Psoas muscle (tissue), 7 donors: ENCODE measurements at regions not wholly inside any gene's neighbourhood (a gene's known extent, or its start where the extent isn't known, plus 50 kb on each side); places are given as distances from the start of the nearest gene placed in this dataset.

ENCODE experiments used
- ATAC-seq, 4 donors: fragments of 200-7000 bp; cut with Tn5 transposase; one replicate each; pipeline ENCODE4 v1.9.1; 2020; ENCODE audit warnings: moderate library complexity in 3 of 4, mild to moderate bottlenecking in 2 of 4
- DNase-seq, 2 donors: peaks; one replicate each; pipeline ENCODE4 v3.0.0-alpha.2; 2020
- H3K27ac ChIP-seq: fragments of 200-600 bp; one replicate; pipeline ENCODE4 v1.8.0; 2022
- H3K27me3 ChIP-seq, 3 donors: fragments of 200-600 bp in 1 of 3; one replicate each; pipeline versions ENCODE4 v1.6.1 to v1.8.0; 2013 to 2022; ENCODE audit warnings: low read length in 2 of 3, mild to moderate bottlenecking in 2 of 3, moderate library complexity in 1 of 3; ENCODE audit not compliant: insufficient read depth in 3 of 3
- H3K36me3 ChIP-seq, 2 donors: fragments of 200-600 bp in 1 of 2; one replicate each; pipeline versions ENCODE4 v1.6.1 to v1.8.0; 2013 to 2022; ENCODE audit warnings: low read depth in 1 of 2, mild to moderate bottlenecking in 1 of 2, moderate library complexity in 1 of 2; ENCODE audit not compliant: insufficient read depth in 1 of 2
- H3K4me1 ChIP-seq: fragments of 200-600 bp; one replicate; pipeline ENCODE4 v1.8.0; 2022
- H3K4me3 ChIP-seq: fragments of 200-600 bp; one replicate; pipeline ENCODE4 v1.8.0; 2022; ENCODE audit warnings: mild to moderate bottlenecking
- H3K9me3 ChIP-seq: fragments of 200-600 bp; one replicate; pipeline ENCODE4 v1.8.0; 2022
- CTCF ChIP-seq: fragments of 200-600 bp; IDR thresholded peaks from one replicate; pipeline ENCODE4 v1.8.0; 2022; ENCODE audit warnings: antibody characterized with exemption
- WGBS, 3 donors: extraction: QIAGEN DNeasy Blood & Tissue Kit; methylation state at CpG; one replicate each; pipeline versions ENCODE4 v1.1.6 to v1.1.7; 2013; 5-methylcytosine and 5-hydroxymethylcytosine counted together
- intact Hi-C, 2 donors: fragments of 100-400 bp; cut with DNase I; formaldehyde crosslinking; loops; one replicate each; pipeline versions ENCODE4 v1.11.0 to v1.14.2; 2022
- donor health status: healthy with polysubstance abuse.
- donor health status: DM: no; HTN: no; CAD: no; lungs with moderate emphysema.
- donor health status: Bipolar disorder and iron deficiency.
- donor health status: healthy.
- donor health status: DM: yes; HTN: yes; CAD: no.
- donor health status: DM: no; HTN: no; CAD: no.
- donor health status: DM: yes; HTN: yes; CAD: no.

DNA sequence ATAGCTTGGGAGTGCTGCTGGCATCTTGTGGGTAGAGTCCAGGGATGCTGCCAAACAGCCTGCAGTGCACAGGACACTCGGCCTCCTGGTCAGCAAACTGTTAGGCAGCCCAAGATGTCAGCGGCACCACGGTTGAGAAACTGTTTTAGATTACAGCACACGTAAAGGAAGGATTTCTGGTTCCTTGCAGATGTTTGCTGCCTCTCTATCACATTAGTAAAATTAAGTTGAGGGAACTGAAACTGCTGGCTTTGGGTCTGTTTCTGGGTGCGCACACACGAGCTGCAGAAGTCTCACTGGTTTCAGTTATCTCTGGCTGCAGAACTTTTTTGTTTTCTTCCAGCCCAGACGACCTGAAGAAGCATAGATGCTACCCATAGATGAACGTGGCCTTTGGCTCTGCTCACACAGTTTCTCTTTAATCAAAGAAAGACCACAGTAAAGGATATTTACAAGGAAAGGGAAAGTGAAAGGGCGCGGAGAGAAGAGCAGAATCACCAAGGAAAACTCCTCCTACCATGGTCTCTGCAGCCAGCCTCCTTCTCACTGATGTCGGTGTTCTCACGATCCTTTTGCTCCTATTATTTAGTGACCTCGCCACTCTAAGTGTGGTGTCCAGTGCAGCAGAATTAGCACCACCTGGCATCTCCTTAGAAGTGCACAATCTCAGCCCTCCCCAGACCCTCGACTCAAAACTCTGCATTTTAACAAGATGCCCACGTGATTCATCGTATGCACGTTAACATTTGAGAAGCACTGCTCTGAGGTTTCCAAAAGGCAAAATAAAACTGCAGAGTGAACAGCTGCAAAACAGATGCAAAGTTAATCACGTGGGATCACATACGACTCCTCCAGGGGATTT lies 50.6 kb upstream of the AKAP13 start:
- H3K9me3 ChIP-seq: no peaks in the 10 kb centered on the region
- 19 to 25% (median 21%) methylated on average over 19 of the region's 19 CpGs for WGBS, 3 donors
- no peak for DNase-seq
- H3K36me3 ChIP-seq: no peaks in the 10 kb centered on the region
- peak overlapping the region; percentile 58 for H3K27ac ChIP-seq
- H3K4me3 ChIP-seq: peak overlapping the region; percentile 52
- no peaks in the 10 kb centered on the region for H3K27me3 ChIP-seq
- H3K4me1 ChIP-seq: peaks cover 12% of the 10 kb centered on the region
- no peak for TF ChIP-seq CTCF
- intact Hi-C loops: loop anchor here in 1 of 2 donors (2.0 kb wide), 2 partner anchors 85 to 175 kb away; no protein-coding TSS in a partner anchor
- peak in 1 of 4 donors; percentile 36 for ATAC-seq
